Activated T-helper 9 cell treated with anti-CD3 and anti-CD28 coated beads, Interleukin-2, amount 50 U/mL, for 16 hours (primary cell): ENCODE measurements at regions not wholly inside any gene's neighbourhood (a gene's known extent, or its start where the extent isn't known, plus 50 kb on each side); places are given as distances from the start of the nearest gene placed in this dataset.

Experiments used
- DNase-seq: peaks from one replicate; pipeline ENCODE4 v3.0.0-alpha.2; 2020; ENCODE audit warnings: low read depth

DNA sequence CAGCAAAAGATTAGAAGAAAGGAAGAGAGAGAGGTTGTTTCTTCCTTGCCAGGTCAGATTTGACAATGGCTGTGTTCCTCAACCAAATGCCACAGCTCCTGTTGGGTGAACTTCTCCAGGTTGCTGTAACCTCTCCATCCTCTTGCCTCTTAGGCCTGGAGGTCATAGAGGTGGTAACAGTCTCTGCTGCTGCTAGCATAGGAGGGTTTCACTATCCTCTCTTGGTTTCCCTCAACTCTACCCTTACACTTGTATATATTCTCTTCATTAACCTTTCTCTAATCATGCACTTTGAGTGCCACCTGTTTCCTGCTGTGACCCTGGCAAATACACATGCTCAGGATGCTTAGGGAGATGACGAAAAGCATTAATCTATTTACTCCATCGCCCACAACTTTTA lies 67.7 kb upstream of the HIF1A start:
- no peak for DNase-seq

DNA sequence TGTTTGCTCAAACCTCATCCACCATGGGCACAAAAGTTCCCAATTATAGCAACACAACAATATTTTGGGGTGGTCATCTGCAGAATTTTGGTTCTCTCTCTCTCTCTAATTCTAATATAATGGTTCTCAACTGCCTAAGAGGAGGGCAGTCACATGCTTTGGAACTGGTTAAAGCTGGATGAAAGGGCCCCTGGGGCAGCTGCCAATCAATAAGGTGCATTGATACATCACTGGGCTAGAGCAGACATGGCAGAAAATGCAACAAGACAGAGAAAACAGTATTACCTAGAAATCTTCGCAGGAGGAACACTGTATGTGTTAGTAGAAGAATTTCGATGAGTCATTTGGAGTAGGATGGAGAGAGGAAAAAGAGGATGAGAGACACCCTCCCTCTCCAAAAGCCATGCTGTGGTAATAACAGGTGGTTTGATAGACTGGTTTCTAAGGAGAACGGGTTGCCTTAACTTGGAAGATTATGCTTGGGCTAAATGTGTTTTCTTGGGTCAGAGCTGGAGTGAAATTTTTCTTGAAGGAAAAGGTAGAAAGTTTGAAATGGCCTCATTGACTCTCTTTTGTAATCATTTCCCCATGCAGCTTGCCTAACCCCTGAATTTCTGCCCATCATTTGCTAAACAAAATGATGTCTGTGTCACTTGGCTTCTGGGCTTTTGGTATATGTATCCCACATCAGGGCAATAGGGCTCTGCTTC lies 67.1 kb upstream of the HIF1A start:
- no peak for DNase-seq

DNA sequence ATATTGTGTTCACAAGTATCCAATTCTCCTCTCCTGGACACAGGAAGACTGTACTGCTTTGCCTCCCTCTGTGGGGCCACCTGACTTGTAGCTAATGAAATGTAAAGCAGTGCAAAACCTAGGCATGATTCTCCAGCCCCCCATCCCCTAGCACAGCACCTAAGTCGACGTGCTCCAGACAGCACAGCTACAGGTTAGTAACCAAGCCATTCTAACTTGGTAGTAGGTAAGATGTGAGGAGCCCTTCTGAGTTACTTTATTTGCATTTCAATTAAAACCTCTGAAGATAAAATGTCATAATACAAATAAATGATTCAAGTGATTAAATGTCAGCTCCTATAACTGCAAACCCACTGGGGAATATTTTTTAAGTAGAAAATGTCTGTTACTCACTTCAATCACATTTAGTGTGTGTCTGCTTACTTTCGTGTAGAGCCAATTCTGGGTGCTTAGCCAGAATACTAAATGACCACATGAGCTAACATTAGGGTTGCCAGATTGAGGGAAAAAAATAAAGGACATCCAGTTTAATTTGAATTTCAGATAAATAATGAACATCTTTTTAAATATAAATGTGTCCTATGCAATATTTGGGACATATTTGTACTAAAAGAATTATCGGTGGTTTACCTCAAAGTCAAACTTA lies 64.8 kb upstream of the HIF1A start:
- no peak for DNase-seq

DNA sequence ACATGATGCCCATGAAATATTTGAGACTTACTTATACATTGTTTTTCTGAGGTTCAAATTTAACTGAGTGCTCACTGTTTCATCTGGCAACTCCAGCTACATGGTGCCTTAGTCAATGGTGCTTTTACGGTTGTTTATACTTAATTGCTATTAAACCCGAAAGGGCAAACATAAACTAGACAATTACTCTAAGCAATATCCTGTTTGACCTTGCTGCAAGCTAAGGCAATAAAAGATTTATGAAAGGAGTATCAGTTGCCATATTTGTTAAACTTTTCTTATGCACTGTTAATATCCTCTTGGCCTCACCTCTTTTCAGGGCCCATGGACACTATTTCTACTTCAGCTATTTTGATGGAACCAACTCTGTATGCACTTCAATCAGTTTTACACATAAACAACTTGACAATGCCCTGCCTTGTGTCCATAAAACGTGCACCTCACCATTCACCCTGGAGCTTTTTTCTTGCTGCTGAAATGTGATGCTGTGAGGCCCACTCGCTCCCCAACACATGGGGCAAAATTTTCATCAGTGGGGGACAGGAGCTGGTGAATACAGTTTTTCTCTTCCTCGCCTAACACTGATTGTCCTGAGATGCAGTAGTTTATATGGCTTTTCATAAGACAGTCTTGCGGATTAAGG lies 64.1 kb upstream of the HIF1A start:
- DNase-seq: no peak

DNA sequence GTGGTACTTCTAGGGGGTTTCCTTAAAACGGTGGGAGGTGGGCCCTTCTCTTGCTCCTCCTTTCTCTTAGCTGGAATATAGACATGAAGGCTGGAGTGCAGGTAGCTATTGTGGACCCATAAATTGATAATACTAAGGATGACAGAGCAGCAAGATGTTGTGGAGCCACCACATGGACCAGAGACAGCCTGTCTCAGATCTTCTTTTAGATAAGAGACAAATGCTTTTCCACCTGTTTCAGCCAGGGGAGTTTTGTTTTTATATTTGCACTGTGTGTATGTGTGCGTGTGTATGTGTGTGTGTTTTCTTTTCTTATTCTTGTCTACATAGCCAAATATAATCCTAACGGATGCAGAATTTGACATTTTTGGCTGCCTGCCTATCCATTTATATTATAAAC lies 62.9 kb upstream of the HIF1A start:
- no peak for DNase-seq

DNA sequence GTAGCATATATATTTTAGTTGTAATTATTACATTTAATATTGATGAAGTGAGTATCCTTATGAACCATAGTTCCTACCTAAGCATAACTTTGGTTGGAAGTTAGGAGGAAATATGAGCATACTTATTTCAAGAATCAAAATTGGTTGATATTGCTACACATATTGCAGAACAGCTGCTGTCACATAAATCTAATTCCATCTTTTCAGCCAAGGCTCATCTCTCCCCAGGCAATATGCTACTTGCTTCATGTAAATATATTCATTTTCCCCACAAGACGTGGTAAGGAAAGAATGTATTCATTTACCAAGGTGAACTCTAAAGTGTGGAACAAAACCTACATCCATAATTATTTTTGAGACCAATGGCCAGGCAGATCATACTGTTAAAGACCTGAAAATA lies 62.5 kb upstream of the HIF1A start:
- no peak for DNase-seq

DNA sequence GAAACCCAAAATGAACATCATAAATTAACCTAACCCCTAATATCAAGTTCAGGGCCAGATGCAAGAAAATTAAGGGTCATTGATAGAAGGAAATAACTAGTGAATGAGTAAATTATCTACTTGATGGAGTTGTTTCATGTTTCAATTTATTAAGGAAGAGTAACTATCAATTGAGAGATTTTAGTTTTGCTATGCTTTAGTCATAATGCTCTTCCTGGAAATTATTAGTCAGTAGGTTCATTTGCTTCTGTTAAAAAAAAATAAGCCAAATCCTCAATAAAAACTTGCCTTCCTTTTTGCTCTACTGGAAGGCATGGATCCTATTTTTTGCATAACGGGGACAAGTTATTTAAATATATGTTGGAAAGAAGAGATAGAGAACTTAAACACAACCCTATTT lies 59.0 kb upstream of the HIF1A start:
- no peak for DNase-seq

DNA sequence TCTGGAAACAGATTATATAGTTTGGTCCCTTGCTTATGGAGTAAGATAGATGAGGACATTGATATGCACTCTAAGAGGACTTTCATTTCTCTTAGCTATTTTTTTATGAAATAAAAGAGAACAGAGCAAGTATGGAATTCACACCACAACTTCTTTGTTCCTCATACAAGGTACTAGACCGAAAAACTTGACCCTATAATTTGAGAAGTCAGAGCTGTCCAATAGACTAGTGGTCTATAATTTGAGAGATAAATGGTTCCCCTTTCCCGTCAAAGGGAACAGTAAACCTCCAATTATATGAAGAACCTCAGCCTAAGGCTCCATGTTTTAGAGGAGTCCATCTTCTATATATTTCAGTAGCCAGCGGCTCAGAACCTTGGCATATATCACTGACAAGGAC lies 58.5 kb upstream of the HIF1A start:
- no peak for DNase-seq

DNA sequence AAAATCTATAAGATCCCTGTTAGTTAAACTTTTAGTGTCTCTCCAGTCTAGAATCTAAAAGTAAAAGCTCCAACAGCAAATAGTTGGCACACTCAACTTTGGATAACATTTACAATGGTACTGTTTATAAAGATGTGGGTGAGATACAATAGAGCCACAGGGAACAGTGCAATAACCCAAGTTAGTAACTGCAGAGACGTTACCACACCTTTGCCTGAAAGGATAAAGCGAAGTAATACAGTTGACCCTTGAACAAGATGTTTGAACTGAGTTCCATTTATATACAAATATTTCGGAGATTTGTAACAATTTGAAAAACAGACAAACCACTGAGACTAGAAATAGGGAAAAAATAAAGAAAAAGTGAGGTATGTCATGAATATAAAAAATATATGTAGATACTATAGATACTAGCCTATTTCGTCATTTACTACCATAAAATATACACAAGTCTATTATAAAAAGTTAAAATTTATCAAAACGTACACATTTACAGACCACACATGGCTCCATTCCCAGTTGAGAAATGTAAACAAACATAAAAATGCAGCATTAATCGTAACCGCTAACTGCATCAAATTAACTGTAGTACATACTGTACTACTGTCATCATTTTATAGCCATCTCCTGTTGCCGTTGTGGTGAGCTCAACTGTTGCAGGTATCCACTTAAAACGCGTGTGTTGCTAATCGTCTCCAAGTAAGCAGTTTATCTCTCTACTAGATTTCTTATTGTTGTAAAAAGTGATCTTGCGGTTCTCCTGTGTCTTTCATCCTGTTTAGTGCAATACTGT lies 56.5 kb upstream of the HIF1A start:
- DNase-seq: no peak

DNA sequence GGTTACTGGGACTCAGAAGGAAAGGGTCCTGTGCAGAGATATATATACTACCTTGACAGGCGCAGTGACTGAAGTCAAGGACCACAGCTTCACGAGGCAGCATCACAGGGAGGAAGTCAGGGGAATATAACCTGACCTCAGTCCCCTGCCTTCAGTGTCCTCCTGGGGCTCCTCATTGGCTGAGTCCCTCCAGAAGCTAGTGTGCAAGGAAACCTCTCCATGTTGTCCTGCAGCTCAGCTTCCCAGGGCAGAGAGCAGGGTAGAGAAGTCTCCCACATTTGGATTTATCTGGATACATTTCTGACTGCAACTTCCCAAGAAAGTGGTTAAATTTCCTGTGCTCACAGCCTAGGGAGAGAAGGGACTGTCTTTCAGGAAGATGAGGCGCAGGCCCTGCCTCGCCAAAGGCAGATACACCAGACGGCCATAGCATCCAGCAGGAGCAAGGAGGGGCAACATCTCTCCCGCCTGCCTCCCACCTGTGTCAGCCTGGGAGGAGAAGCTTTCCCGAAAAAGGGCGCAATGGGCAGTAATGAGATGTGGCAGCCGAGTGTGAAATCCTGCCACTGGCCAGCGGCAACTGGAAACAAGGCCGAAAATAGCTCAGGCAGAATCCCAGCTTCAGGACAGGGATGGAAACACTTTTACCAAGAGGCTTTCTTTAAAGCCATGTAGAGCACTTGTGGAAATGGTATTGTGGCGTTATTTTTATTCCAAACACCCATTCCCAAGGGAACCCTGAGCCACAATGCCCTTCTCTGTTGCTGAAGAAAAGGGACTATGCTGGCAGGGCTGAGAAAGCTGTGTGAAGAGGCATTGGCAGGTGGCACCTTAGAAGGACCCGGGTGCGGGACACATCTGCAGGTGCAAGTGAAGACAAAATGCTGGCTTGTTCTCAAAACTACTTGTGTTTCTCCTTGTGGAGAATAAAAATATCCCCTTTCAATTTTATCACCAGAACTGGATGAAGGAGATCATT lies 54.9 kb upstream of the HIF1A start:
- no peak for DNase-seq

DNA sequence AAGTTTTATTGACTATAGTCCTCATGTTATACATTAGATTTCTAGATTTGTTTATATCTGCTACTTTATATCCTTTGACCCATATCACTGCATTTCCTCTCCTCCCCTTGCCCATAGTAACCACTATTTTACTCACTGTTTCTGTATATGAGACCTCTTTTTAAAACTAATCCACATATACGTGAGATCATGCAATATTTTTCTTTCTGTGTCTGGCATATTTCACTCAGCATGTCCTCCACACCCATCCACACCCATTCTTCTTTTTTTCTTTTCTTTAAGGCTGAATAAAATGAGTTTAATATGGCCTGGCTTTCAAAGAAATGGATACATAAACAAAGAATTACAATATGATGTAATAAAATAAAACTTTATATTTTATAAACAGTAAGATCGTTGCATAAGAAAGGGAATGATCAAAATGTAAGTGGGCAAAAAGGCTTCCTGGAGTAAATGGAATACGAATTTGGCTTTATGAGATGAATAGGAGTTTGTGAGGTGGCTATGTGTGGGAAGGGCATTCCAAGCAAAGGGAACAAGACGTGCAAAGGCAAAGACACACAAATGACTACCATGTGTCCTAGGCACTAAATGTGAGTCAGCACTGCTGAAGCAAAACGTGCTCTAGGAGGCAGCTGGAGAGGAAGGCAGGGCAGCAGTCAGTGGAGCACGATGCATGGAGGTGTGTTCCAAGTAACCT lies 53.2 kb upstream of the HIF1A start:
- DNase-seq: no peak

DNA sequence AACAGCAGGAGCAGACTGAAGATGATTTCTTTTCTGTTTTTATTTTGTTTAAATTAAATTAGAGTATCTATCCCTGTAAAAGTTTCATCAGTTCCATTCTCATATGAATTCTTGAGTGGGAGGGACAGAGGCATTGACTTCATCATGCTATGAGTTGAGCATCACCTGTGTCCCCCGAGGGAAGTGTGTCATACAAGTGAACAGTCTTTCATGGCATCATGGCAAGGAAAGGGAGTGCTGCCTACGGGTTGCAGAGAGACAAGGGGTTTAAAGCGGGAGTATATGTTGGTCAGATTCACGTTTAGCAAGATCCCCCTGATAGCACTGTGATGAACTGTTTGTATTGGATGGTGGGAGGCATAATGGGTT lies 52.7 kb upstream of the HIF1A start:
- no peak for DNase-seq

DNA sequence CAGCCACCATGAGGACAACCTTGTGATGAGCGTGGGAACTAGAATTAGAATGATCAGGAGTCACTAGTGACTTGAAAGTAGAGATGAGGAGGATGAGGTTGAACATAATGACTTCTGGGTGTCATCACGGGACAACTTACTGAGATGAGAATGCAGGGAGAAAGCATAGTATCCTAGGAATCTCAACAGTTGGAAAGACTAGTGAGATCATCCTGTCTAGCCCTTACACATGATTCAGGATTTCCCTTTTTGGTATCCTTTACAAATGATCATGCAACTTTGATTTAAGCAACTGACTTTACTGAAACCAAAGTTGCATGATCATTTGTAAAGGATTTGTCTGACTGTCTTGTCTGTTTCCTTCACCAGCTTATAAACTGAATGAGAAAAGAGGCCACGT lies 51.8 kb upstream of the HIF1A start:
- DNase-seq: no peak

DNA sequence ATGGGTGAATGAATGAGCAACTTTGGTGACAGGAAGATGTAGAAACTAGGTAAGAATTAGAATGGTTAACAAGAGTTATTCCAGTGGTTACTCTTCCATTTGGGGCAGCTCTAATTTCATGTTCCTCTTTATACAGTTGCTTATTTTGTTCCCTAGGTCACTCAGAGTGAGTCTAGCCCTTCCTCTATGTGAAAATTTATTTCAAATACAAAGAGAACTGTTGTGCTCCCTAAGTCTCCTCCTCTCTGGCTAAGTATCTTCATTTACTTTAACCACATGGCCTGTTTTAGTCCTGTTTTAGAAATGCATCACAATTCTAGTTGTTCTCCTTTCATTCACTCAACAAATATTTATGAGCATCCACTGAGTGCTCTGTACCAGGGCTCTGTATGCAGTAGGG lies 51.1 kb upstream of the HIF1A start:
- DNase-seq: no peak

DNA sequence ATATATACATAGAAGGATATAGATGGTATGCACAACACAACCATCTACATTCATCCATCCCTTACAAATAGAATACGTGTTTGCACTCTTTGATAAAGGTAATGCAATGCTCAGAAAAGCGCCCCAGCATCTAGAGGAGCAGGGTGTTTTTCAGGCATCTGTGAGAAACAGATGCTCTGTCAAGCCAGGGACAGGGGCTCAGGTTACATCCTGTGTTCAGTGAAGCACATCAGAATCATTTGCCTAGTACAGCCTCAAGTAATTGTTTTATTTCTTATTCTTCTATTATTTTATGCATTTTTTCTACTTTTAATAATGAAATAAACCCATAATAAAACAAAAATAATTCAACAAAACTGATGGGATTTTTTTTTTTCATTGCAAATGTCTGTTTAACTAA lies 50.5 kb upstream of the HIF1A start:
- DNase-seq: no peak

DNA sequence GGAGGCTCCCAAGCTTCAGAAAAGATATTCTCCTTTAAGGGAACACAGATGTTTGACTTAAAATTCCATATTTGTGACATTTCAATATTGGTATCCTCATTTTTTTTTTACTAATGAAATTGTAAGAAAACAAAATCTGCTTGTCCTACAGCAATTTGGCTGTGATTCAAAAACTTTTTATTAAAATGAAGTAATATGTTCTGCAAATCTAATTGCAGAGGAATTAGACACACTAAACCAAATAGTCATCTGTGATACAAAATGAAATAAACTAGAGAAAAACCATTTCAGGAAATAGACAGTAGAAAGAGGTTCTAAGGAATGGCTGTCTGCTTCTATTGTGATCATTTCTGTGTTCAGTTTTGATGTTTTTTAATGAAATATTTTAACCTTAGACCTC lies 50.1 kb upstream of the HIF1A start:
- DNase-seq: no peak
